Gastrocnemius medialis (tissue), 4 donors: ENCODE measurements at regions not wholly inside any gene's neighbourhood (a gene's known extent, or its start where the extent isn't known, plus 50 kb on each side); places are given as distances from the start of the nearest gene placed in this dataset.

Experiments
- CTCF ChIP-seq, 5 experiments: fragments of 450-650 bp in 3 of 5; fragments of 200-600 bp in 2 of 5; sonication (generic) in 2 of 5; IDR thresholded peaks in 4 of 5; conservative IDR thresholded peaks in 1 of 5; 1 replicate in 4 of 5; 2 replicates in 1 of 5; pipeline ENCODE4 v1.5.1; 2016 to 2019; ENCODE audit warnings: antibody characterized with exemption in 5 of 5, mild to moderate bottlenecking in 3 of 5, moderate library complexity in 3 of 5
- POLR2A ChIP-seq, 2 donors: fragments of 450-650 bp; IDR thresholded peaks; one replicate each; pipeline ENCODE4 v1.6.1; 2017; ENCODE audit warnings: antibody characterized with exemption in 2 of 2, mild to moderate bottlenecking in 2 of 2, moderate library complexity in 2 of 2

- TF ChIP-seq CTCF (IDR thresholded peaks at IDR 0.05 in 4 of 5, conservative IDR thresholded peaks at IDR 0.05 in 1 of 5) (no peak), POLR2A (IDR thresholded peaks at IDR 0.05) (no peak)
Measured at GRCh38 chr6:1502041-1502440, 107.7 kb upstream of the FOXC1 start.
